ENCODE measurements at regions not wholly inside any gene's neighbourhood (a gene's known extent, or its start where the extent isn't known, plus 50 kb on each side); places are given as distances from the start of the nearest gene placed in this dataset.

GRCh38 chr18:57869221-57869620 is 66.1 kb upstream of the ATP8B1 start:
- no peak for TF ChIP-seq POLR2AphosphoS5 (IDR thresholded peaks at IDR 0.05)
- TF ChIP-seq CTCF (IDR thresholded peaks at IDR 0.05): no peak
- TF ChIP-seq POLR2A (IDR thresholded peaks at IDR 0.05): no peak
- intact Hi-C loops (cut with DNase I; ENCODE audit: low total_unique reads): no loop called here

GRCh38 chr18:57866355-57866754 is 63.2 kb upstream of the ATP8B1 start:
- Histone ChIP-seq H3K27me3 (no peaks in the 10 kb centered on the region), H3K4me1 (no peaks in the 10 kb centered on the region), H3K36me3 (no peaks in the 10 kb centered on the region), H3K27ac (no peak overlapping the region), H3K9me3 (peaks cover 4% of the 10 kb centered on the region in 2 donors), H3K4me3 (no peak overlapping the region)
- no peak for DNase-seq (ENCODE audit: low spot score in 2 of 2)
- TF ChIP-seq POLR2AphosphoS5 (IDR thresholded peaks at IDR 0.05): no peak
- intact Hi-C loops (cut with DNase I; ENCODE audit: low total_unique reads): no loop called here

More at GRCh38 chr18:57869221-57869620, 66.1 kb upstream of the ATP8B1 start:
- Histone ChIP-seq H3K27ac (no peak overlapping the region), H3K4me1 (no peaks in the 10 kb centered on the region), H3K27me3 (no peaks in the 10 kb centered on the region), H3K36me3 (no peaks in the 10 kb centered on the region), H3K9me3 (peaks cover 16 to 22% of the 10 kb centered on the region in 2 donors), H3K4me3 (no peak overlapping the region)
- no peak for DNase-seq (ENCODE audit: low spot score in 2 of 2)

- intact Hi-C loops (cut with DNase I; ENCODE audit: low total_unique reads): no loop called here
- H3K4me1 ChIP-seq: no peaks in the 10 kb centered on the region
- H3K4me3 ChIP-seq: no peak overlapping the region
- no peak for TF ChIP-seq POLR2AphosphoS5 (IDR thresholded peaks at IDR 0.05)
- H3K36me3 ChIP-seq: no peaks in the 10 kb centered on the region
- H3K9me3 ChIP-seq: no peaks in the 10 kb centered on the region
- no peak overlapping the region for H3K27ac ChIP-seq
- DNase-seq (ENCODE audit: low spot score in 2 of 2): no peak
- no peaks in the 10 kb centered on the region for H3K27me3 ChIP-seq
Measured at GRCh38 chr18:57864615-57865121, 61.6 kb upstream of the ATP8B1 start.

- Histone ChIP-seq H3K27me3 (no peaks in the 10 kb centered on the region), H3K27ac (no peak overlapping the region), H3K9me3 (no peaks in the 10 kb centered on the region), H3K36me3 (no peaks in the 10 kb centered on the region), H3K4me3 (no peak overlapping the region), H3K4me1 (no peaks in the 10 kb centered on the region)
- no peak for DNase-seq (ENCODE audit: low spot score in 2 of 2)
- TF ChIP-seq CTCF (IDR thresholded peaks at IDR 0.05) (no peak), POLR2AphosphoS5 (IDR thresholded peaks at IDR 0.05) (no peak), POLR2A (IDR thresholded peaks at IDR 0.05) (no peak)
- intact Hi-C loops (cut with DNase I; ENCODE audit: low total_unique reads): no loop called here
Measured at GRCh38 chr18:57863706-57864105, 60.6 kb upstream of the ATP8B1 start.

- Histone ChIP-seq H3K27me3 (no peaks in the 10 kb centered on the region), H3K4me1 (no peaks in the 10 kb centered on the region), H3K9me3 (no peaks in the 10 kb centered on the region), H3K36me3 (no peaks in the 10 kb centered on the region), H3K4me3 (no peak overlapping the region), H3K27ac (no peak overlapping the region)
- DNase-seq (ENCODE audit: low spot score in 2 of 2): no peak
- TF ChIP-seq POLR2A (IDR thresholded peaks at IDR 0.05) (no peak), POLR2AphosphoS5 (IDR thresholded peaks at IDR 0.05) (no peak), CTCF (IDR thresholded peaks at IDR 0.05) (peak in 2 of 3 donors; percentile 18 to 29)
- intact Hi-C loops (cut with DNase I; ENCODE audit: low total_unique reads): no loop called here
Measured at GRCh38 chr18:57859314-57859713, 56.2 kb upstream of the ATP8B1 start.

GRCh38 chr18:57856557-57857280 is 53.6 kb upstream of the ATP8B1 start:
- Histone ChIP-seq H3K27me3 (no peaks in the 10 kb centered on the region), H3K27ac (no peak overlapping the region), H3K9me3 (no peaks in the 10 kb centered on the region), H3K4me3 (no peak overlapping the region), H3K36me3 (no peaks in the 10 kb centered on the region), H3K4me1 (no peaks in the 10 kb centered on the region)
- no peak for TF ChIP-seq POLR2AphosphoS5 (IDR thresholded peaks at IDR 0.05)
- no peak for TF ChIP-seq CTCF (IDR thresholded peaks at IDR 0.05)
- no peak for TF ChIP-seq POLR2A (IDR thresholded peaks at IDR 0.05)
- intact Hi-C loops (cut with DNase I; ENCODE audit: low total_unique reads): no loop called here
- no peak for DNase-seq (ENCODE audit: low spot score in 2 of 2)

Measured in breast epithelium (tissue), 4 donors.